IMR-90 (cell line): ENCODE measurements at regions not wholly inside any gene's neighbourhood (a gene's known extent, or its start where the extent isn't known, plus 50 kb on each side); places are given as distances from the start of the nearest gene placed in this dataset.

Source experiments
- ATAC-seq: fragments of 200-7000 bp; cut with Tn5 transposase; 2 replicates; pipeline ENCODE4 v1.9.1; 2020; ENCODE audit warnings: low read depth, mild to moderate bottlenecking, moderate library complexity
- BruUV-seq: library from RNA; stranded (reverse); fragments of 400-500 nt; replicated peaks from 2 replicates; lab custom pipeline; 2021; lab: Mats Ljungman, UMichigan
- CTCF ChIA-PET: fragments of 300-600 bp; formaldehyde crosslinking; extraction: SDS; loops from one replicate; lab custom pipeline; 2021; ENCODE audit warnings: antibody characterized with exemption; lab: Yijun Ruan, JAX
- POLR2A ChIA-PET: fragments of 300-600 bp; sonication (Branson Sonifier 250); formaldehyde crosslinking; loops from one replicate; lab custom pipeline; 2022; ENCODE audit warnings: antibody characterized with exemption; ENCODE audit not compliant: unreplicated experiment; lab: Charles Lee
- DNase-seq: peaks from one replicate; pipeline ENCODE4 v3.0.0; 2013
- H2AFZ ChIP-seq: replicated peaks from 2 replicates; pipeline ENCODE3; 2013; ENCODE audit warnings: low read length, mild to moderate bottlenecking; ENCODE audit not compliant: poor library complexity
- H2AK5ac ChIP-seq: 2 replicates; pipeline ENCODE4 v1.6.1; 2013; ENCODE audit warnings: low read depth, low read length, inconsistent platforms
- H2AK9ac ChIP-seq: replicated peaks from 2 replicates; pipeline ENCODE3; 2013; ENCODE audit warnings: mild to moderate bottlenecking, low read depth, low read length, moderate library complexity; ENCODE audit not compliant: poor library complexity
- H2BK120ac ChIP-seq: 2 replicates; pipeline ENCODE4 v1.6.1; 2013; ENCODE audit warnings: low read depth, low read length, inconsistent platforms
- H2BK15ac ChIP-seq: 3 replicates; pipeline ENCODE4 v1.6.1; 2013; ENCODE audit warnings: low read depth, low read length, inconsistent platforms
- H2BK20ac ChIP-seq: 2 replicates; pipeline ENCODE4 v1.6.1; 2013; ENCODE audit warnings: low read depth, mild to moderate bottlenecking, inconsistent platforms, low read length, moderate library complexity
- H2BK5ac ChIP-seq: 2 replicates; pipeline ENCODE4 v1.6.1; 2013; ENCODE audit warnings: mild to moderate bottlenecking, low read depth, low read length, inconsistent platforms; ENCODE audit not compliant: poor library complexity, severe bottlenecking
- H3K14ac ChIP-seq: replicated peaks from 2 replicates; pipeline ENCODE4 v1.6.1; 2013; ENCODE audit warnings: low read depth, low read length, inconsistent platforms
- H3K18ac ChIP-seq: 2 replicates; pipeline ENCODE4 v1.6.1; 2013; ENCODE audit warnings: low read depth, low read length, control low read depth
- H3K23ac ChIP-seq: 2 replicates; pipeline ENCODE4 v1.6.1; 2013; ENCODE audit warnings: low read depth, low read length, inconsistent platforms
- H3K27ac ChIP-seq: 2 replicates; pipeline ENCODE4 v1.5.1; 2013; ENCODE audit warnings: mild to moderate bottlenecking, control low read depth, low read length; ENCODE audit not compliant: insufficient read depth
- H3K27me3 ChIP-seq: 2 replicates; pipeline ENCODE4 v1.6.1; 2013; ENCODE audit warnings: low read length; ENCODE audit not compliant: control insufficient read depth, insufficient read depth
- H3K36me3 ChIP-seq: 2 replicates; pipeline ENCODE4 v1.6.1; 2013; ENCODE audit warnings: low read length, mixed read lengths; ENCODE audit not compliant: control insufficient read depth, insufficient read depth
- H3K4ac ChIP-seq: 2 replicates; pipeline ENCODE4 v1.6.1; 2013; ENCODE audit warnings: low read depth, low read length, inconsistent platforms
- H3K4me1 ChIP-seq: 2 replicates; pipeline ENCODE4 v1.6.1; 2013; ENCODE audit warnings: low read length, mixed read lengths; ENCODE audit not compliant: control insufficient read depth, insufficient read depth
- H3K4me2 ChIP-seq: 2 replicates; pipeline ENCODE4 v1.6.1; 2013; ENCODE audit warnings: low read depth, mild to moderate bottlenecking, control low read depth, low read length, moderate library complexity
- H3K4me3 ChIP-seq: 2 replicates; pipeline ENCODE4 v1.5.1; 2013; ENCODE audit warnings: low read depth, mild to moderate bottlenecking, control low read depth, low read length, moderate library complexity; ENCODE audit not compliant: insufficient read depth
- H3K56ac ChIP-seq: 2 replicates; pipeline ENCODE4 v1.6.1; 2013; ENCODE audit warnings: low read length, inconsistent platforms; ENCODE audit not compliant: insufficient read depth; ENCODE audit errors: extremely low read depth
- H3K79me1 ChIP-seq, 2 experiments: 2 replicates each; pipeline ENCODE4 v1.6.1; 2013; ENCODE audit warnings: low read length in 2 of 2, inconsistent platforms in 1 of 2, low read depth in 1 of 2
- H3K9ac ChIP-seq: 2 replicates; pipeline ENCODE4 v1.6.1; 2013; ENCODE audit warnings: low read depth, low read length, control low read depth
- H3K9me1 ChIP-seq: 2 replicates; pipeline ENCODE4 v1.6.1; 2013; ENCODE audit warnings: low read length, inconsistent platforms; ENCODE audit not compliant: insufficient read depth
- H3K9me3 ChIP-seq: 2 replicates; pipeline ENCODE4 v1.6.1; 2013; ENCODE audit warnings: low read length; ENCODE audit not compliant: control insufficient read depth, insufficient read depth
- H4K20me1 ChIP-seq: 2 replicates; pipeline ENCODE4 v1.6.1; 2013; ENCODE audit warnings: low read length, inconsistent platforms; ENCODE audit not compliant: insufficient read depth
- H4K5ac ChIP-seq: 2 replicates; pipeline ENCODE4 v1.6.1; 2013; ENCODE audit warnings: mild to moderate bottlenecking, low read depth, low read length, control low read depth
- H4K8ac ChIP-seq, 2 experiments: 2 replicates each; pipeline ENCODE4 v1.6.1; 2013; ENCODE audit warnings: low read depth in 2 of 2, low read length in 2 of 2, control low read depth in 1 of 2, inconsistent platforms in 1 of 2
- H4K91ac ChIP-seq: 2 replicates; pipeline ENCODE4 v1.6.1; 2013; ENCODE audit warnings: low read depth, low read length, inconsistent platforms; ENCODE audit not compliant: insufficient read depth
- MAFK ChIP-seq: IDR thresholded peaks from 2 replicates; pipeline ENCODE4 v1.6.1; 2012; ENCODE audit warnings: low read depth, low read length, improper control_type of control experiment
- WGBS, 2 experiments: methylation state at CpG; one replicate each; pipeline versions ENCODE4 v1.1.5 to v1.1.7; 2013; ENCODE audit warnings: missing lambda C conversion rate in 2 of 2; ENCODE audit not compliant: insufficient read length in 1 of 2; ENCODE audit errors: extremely low coverage in 2 of 2; 5-methylcytosine and 5-hydroxymethylcytosine counted together
- dilution Hi-C: fragments of 300-500 bp; cut with HindIII; formaldehyde crosslinking; loops from one replicate; pipeline ENCODE4 v1.14.3; 2018; ENCODE audit warnings: low sequenced_read_pairs; ENCODE audit not compliant: unreplicated experiment
- in situ Hi-C: fragments of 300-500 bp; cut with MboI; formaldehyde crosslinking; loops from 3 replicates; pipeline ENCODE4 v1.14.3; 2019; ENCODE audit warnings: low sequenced_read_pairs, inconsistent platforms, mixed read lengths
- intact Hi-C: fragments of 100-400 bp; cut with micrococcal nuclease; formaldehyde crosslinking; loops from 2 replicates; pipeline ENCODE4 v1.10.0; 2022

DNA sequence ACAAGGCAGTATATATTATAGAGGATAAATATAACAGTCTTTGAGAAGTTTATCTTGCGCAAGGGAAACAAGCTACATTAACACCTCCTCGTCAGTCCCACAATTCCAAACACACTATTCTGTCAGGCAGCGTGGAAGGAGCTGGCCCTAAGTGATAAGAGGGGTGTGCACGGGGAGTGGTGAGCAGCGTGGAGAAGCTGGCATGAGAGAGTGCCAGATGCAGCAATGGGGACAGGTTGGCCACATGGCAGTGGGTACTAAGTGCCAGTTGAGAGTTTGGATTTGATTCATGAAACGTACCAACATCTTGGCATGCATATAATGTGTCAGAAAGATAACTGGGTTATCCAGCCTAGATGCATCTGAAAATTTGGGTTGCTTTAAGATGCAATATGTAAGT lies 460.2 kb downstream of the ICE1 start:
- H4K20me1 ChIP-seq = no peaks in the 10 kb centered on the region
- no CpG with 5 or more reads among the region's 6 CpGs for WGBS, 2 experiments
- intact Hi-C loops = no loop called here

More for the DNA sequence above, 460.2 kb downstream of the ICE1 start:
- ChIA-PET CTCF (no interaction called here), POLR2A (no interaction called here)
- Histone ChIP-seq H3K27ac (no peak overlapping the region), H2AK9ac (no peak overlapping the region), H3K4me3 (no peak overlapping the region), H3K4ac (no peak overlapping the region), H3K4me1 (no peaks in the 10 kb centered on the region), H3K23ac (no peak overlapping the region), H3K9me3 (peaks cover 26% of the 10 kb centered on the region), H3K14ac (no peak overlapping the region), H4K8ac (no peak overlapping the region), H2BK20ac (no peak overlapping the region), H3K18ac (no peak overlapping the region), H2BK120ac (no peak overlapping the region), H3K56ac (no peak overlapping the region), H2BK5ac (no peak overlapping the region), H4K91ac (no peak overlapping the region), H3K4me2 (no peak overlapping the region), H2BK15ac (no peak overlapping the region), H3K9me1 (no peaks in the 10 kb centered on the region), H2AFZ (no peak overlapping the region), H4K5ac (no peak overlapping the region), H3K36me3 (no peaks in the 10 kb centered on the region), H3K79me1 (no peaks in the 10 kb centered on the region), H3K27me3 (no peaks in the 10 kb centered on the region), H3K9ac (no peak overlapping the region), H2AK5ac (no peak overlapping the region)
- in situ Hi-C loops (no loop called here), dilution Hi-C loops (no loop called here)
- no peak for ATAC-seq
- BruUV-seq = no TSS peak
- no peak for DNase-seq
- TF ChIP-seq MAFK = no peak
